ENCODE measurements at regions not wholly inside any gene's neighbourhood (a gene's known extent, or its start where the extent isn't known, plus 50 kb on each side); places are given as distances from the start of the nearest gene placed in this dataset.
"Not testable (repeated sequence)": the region's sequence is repeated elsewhere in the genome, so short reads cannot be mapped to it uniquely, and the experiment has no call there.

- TF ChIP-seq POLR2A, CTCF (IDR thresholded peaks at IDR 0.05): not testable (repeated sequence)
These were observed 180.4 kb upstream of the NOTCH2NLA start for GRCh38 chr1:146409116-146409801.

Data from adrenal gland (tissue), 5 donors.